HG02943 (cell line): ENCODE measurements at regions not wholly inside any gene's neighbourhood (a gene's known extent, or its start where the extent isn't known, plus 50 kb on each side); places are given as distances from the start of the nearest gene placed in this dataset.

ENCODE experiments used
- ATAC-seq: cut with Tn5 transposase; IDR thresholded peaks from one replicate; pipeline ENCODE4 v1.9.1; 2021; ENCODE audit warnings: mild to moderate bottlenecking, low read depth, moderate library complexity; ENCODE audit not compliant: unreplicated experiment

- ATAC-seq: no peak
Observed at GRCh38 chr4:59831746-59832145, 1368.4 kb upstream of the ADGRL3 start.

- ATAC-seq: no peak
Observed at GRCh38 chr4:59834943-59835342, 1365.2 kb upstream of the ADGRL3 start.

DNA sequence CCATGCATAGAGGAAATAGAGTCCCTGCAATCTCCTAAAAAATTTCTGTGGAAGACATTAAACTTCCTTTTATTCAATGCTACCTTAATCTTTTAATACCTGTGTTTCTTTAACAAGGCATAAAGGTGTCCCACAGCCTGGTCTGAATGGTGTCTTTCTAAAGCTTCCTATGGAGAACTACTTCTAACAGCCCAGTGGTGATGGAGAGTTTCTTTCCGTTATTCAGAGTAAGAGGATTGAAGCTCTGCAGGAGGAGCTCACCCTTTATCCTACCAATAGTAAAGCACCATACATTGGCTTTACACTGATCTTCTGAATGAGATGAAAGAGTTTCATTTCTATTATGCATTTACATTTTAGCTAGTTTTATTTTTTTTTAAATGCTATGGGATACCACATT lies 1362.4 kb upstream of the ADGRL3 start:
- ATAC-seq: no peak

GRCh38 chr4:59838236-59838635 lies 1361.9 kb upstream of the ADGRL3 start:
- ATAC-seq: no peak

DNA sequence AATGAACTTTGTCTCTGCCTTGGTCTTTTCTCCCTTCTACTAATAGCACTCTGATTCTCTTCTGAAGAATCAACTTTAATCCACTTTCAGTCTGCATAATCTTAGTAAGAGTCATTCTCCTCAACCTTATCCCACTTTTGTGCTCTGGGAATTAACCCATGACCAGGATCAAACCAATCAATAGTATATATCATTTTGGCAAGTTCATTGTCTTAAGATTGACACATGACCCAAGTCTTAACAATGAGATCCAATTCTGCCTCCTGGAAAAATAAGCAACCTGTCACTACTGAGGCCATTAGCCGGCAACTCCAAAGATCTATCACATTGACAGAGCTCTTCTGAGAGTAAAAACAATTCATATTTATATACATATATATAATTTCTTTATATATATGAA lies 1358.4 kb upstream of the ADGRL3 start:
- no peak for ATAC-seq

GRCh38 chr4:59848457-59848856 lies 1351.7 kb upstream of the ADGRL3 start:
- no peak for ATAC-seq

DNA sequence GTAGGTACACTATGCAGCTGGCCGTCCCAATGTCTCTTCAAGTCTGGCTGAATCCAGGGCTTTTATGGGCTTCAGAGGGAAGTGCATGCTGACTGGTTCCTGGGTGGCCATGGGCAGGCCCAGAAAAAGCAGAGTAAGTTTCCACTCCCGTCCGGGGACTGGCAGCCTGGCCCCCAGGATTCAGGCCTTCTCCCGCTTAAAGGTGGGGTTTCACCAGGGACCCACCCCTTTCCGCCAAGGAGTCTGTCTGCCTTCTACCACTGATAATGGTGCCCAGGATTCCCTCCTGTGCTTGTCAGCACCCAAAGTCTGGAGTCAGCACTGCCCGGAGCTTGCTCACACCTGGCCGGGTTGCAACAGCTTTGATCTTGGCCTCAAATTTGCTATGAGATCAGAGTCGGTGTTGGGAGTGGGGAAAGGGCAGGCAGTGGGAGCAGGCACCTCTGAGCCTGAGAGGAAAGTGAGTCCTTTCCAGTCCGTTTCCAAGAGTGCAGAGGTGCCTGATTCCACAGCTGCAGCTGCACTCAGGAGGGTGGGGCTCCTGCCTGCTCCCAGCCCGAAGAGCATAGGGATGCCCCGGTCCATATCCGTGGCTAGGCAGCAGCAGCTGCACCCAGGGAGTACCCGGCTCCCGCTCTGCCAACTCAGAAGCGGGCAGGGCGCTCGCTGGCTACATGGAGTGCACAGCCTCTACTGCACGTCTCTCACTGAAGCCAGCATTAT lies 1344.3 kb upstream of the ADGRL3 start:
- no peak for ATAC-seq

DNA sequence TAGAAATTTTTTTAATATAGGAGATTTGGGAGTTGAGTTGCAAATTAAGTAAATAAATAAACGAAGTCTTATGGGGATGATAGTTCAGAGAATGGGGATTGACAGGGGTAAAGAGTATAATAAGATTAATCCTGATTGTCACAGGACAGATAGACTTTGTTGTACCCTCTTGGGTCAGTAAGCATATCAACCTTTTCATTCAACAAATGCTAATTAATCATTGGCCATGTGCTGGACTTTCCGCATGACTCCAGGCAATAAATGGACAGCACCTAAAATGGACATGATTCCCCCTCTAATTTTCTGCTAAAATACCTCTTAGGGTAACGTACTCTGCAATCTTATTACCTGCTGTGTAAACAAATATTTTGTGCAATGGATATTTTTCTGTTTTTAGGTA lies 1331.1 kb upstream of the ADGRL3 start:
- no peak for ATAC-seq

- ATAC-seq: no peak
Observed at GRCh38 chr4:59869559-59869958, 1330.6 kb upstream of the ADGRL3 start.

- no peak for ATAC-seq
Observed at GRCh38 chr4:59881632-59882031, 1318.5 kb upstream of the ADGRL3 start.

DNA sequence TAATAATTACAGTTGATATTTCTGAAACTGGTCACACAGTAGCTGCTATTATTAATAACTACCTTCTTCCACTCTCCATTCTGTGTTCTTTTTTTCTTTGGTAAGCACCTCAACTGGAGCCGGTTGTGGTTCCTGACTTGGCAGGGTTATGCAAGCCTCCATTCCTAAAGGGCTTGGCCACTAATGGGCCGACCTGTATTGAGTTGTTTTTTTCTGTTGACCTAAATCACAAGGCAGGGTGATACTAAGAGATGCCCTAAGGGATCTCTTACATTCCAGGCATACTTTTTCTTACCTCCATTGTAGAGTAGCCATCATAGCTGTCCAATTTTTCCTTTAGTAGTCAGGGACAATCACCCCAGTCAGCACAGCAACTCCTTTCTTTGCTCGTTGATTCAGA lies 1295.8 kb upstream of the ADGRL3 start:
- ATAC-seq: no peak

- ATAC-seq: no peak
Observed at GRCh38 chr4:59920416-59920815, 1279.7 kb upstream of the ADGRL3 start.

DNA sequence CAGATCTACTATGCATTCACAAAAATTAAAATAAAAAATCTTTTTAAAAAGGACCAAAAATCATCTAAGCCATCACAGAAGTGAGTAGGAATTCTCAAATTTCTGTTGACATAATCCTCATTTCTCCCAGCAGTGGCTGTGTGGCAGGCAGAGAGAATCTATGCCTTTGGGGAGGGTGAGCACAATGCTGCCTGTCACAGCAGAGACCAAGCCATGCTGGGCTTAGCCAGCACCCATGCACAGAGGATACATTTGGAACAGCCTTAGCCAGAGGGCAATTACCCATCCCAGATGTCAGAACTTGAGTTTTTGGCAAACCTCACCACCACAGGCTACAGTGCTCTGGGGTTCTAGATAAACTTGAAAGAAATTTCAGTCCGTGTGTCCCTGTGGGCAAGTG lies 1274.8 kb upstream of the ADGRL3 start:
- no peak for ATAC-seq

- ATAC-seq: no peak
Observed at GRCh38 chr4:59936566-59936965, 1263.6 kb upstream of the ADGRL3 start.

- no peak for ATAC-seq
Observed at GRCh38 chr4:59938166-59938565, 1262.0 kb upstream of the ADGRL3 start.

DNA sequence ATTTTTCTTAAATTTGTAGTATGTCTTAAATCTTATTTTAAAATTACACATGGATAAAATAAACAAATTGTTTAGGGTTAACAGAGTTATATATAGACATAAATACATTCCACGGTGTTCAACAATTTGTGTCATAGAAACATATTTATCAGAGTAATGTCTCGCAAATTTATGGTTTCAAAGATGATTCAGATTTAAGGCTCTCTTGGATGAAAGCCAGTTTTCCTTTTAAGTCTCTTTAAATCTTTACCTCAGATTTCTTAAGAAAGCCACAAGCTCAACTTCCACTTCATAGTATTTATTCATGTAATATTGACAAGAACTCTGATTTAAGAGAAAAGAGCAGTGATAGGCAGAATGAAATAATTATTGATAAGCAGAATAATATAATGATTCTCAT lies 1254.8 kb upstream of the ADGRL3 start:
- ATAC-seq: no peak

DNA sequence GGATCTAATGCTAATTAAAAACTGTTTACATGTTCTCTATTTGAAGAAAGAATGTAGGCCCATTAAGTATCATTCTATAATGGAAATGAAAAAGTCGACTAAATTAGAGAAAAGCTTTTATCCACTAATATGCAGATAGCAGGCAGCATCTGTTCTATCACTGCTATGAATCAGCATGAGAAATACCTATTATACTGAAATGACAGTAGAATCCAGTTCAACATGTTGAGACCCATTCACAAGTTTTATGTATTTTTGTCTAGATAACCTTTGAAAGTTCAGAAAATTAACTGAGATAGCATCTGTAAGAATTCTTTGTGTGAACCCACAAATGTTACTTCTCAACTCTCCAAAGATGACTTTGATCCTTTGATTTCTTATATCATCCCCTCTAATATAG lies 1254.4 kb upstream of the ADGRL3 start:
- ATAC-seq: no peak

DNA sequence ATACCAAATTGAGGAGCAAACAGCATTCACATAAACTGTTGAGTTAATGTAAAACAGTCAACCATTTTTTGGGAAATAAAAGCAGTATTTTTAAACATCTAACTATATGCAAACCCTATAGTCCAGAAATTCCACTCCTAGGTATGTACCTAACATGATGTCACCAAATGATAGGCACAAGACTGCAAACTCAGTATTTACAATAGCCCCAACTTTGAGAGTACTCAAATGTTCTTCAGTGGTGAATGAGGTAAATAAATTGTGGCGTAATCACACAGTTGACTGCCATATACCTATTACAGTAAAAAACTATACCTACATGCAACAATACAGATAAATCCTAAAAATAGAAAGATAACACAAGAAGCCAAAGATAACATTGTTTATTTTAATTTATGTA lies 1243.8 kb upstream of the ADGRL3 start:
- ATAC-seq: no peak

DNA sequence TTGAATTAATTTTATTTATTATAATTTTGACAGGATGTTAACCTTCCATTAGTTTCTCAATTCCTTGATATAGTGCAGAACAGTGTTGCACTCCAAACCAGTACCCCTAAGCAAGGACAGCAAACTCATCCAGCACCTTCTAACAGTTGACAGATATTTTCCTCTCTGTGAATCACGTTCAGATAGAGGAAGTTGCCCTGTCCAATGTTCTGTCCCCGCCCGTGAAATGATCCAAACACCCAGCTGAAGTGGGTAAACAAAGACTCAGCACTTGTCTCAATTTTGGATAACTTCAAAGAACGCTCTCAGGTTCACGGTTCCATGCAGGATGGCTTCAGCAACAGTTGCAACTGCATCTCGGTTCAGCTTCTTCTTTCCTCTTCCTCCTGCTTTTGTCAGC lies 1240.0 kb upstream of the ADGRL3 start:
- no peak for ATAC-seq

GRCh38 chr4:59966758-59967157 lies 1233.4 kb upstream of the ADGRL3 start:
- no peak for ATAC-seq

- ATAC-seq: no peak
Observed at GRCh38 chr4:59968796-59969195, 1231.3 kb upstream of the ADGRL3 start.

DNA sequence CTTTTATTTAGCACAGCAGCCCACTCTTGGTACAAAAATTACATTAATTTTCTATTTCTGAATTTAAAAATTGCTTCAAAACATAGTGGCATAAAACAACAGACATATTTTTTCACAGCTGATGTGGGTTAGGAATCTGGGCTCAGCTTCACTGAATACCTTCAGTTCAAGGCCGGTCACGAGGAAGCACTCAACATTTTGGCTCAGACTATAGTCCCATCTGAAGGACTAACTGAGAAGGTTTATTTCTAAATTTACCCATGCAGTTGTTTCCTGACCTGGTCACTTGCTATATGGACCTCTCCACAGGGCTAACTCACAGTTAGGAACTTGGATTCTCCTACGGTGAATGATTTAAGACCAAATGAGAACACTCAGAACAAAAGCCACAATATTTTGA lies 1230.2 kb upstream of the ADGRL3 start:
- ATAC-seq: no peak

DNA sequence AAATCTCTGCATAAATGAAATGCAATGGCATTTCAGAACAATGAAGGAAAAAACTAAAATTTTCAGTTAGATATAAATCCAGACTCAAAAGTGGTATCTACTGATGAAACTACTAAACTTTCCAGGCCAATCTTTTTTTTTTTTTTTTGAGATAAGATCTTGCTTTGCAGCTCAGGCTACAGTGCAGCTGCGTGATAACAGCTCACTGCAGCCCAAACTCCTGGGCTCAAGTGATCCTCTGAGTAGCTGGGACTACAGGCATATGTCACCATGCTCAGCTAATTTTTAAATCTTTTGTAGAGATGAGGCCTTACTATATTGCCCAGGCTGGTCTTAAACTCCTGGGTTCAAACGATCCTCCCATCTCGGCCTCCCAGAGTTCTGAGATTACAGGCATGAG lies 1228.2 kb upstream of the ADGRL3 start:
- ATAC-seq: no peak
